Loucy (cell line): ENCODE measurements at regions not wholly inside any gene's neighbourhood (a gene's known extent, or its start where the extent isn't known, plus 50 kb on each side); places are given as distances from the start of the nearest gene placed in this dataset.

ENCODE experiments used
- H2AFZ ChIP-seq: fragments of 200-600 bp; sonication (generic); 2 replicates; pipeline ENCODE4 v1.6.0; 2016; ENCODE audit warnings: antibody characterized with exemption, mild to moderate bottlenecking, low read length, moderate library complexity
- H3F3A ChIP-seq: fragments of 200-600 bp; 2 replicates; pipeline ENCODE4 v1.6.0; 2016; ENCODE audit warnings: antibody characterized with exemption, low read depth, mild to moderate bottlenecking
- H3K27me3 ChIP-seq: fragments of 200-600 bp; sonication (generic); 2 replicates; pipeline ENCODE4 v1.6.1; 2014; ENCODE audit warnings: low read length, mild to moderate bottlenecking; ENCODE audit not compliant: insufficient read depth, poor library complexity, severe bottlenecking
- H3K36me3 ChIP-seq: fragments of 200-600 bp; sonication (generic); 2 replicates; pipeline ENCODE4 v1.6.1; 2016; ENCODE audit warnings: low read length; ENCODE audit not compliant: insufficient read depth
- H3K4me1 ChIP-seq: fragments of 200-600 bp; sonication (generic); 2 replicates; pipeline ENCODE4 v1.5.1; 2014; ENCODE audit warnings: low read length, mild to moderate bottlenecking; ENCODE audit not compliant: insufficient read depth, poor library complexity, severe bottlenecking
- H3K4me2 ChIP-seq: fragments of 200-600 bp; sonication (generic); 2 replicates; pipeline ENCODE4 v1.6.0; 2014; ENCODE audit warnings: antibody characterized with exemption, low read length, low read depth, mild to moderate bottlenecking; ENCODE audit not compliant: poor library complexity, severe bottlenecking
- H3K4me3 ChIP-seq: fragments of 200-600 bp; sonication (generic); 2 replicates; pipeline ENCODE4 v1.5.1; 2014; ENCODE audit warnings: low read length, mild to moderate bottlenecking, mixed read lengths; ENCODE audit not compliant: poor library complexity, severe bottlenecking
- H3K79me2 ChIP-seq: fragments of 200-600 bp; sonication (generic); 2 replicates; pipeline ENCODE4 v1.6.1; 2014; ENCODE audit warnings: low read length; ENCODE audit not compliant: insufficient read depth
- H3K9ac ChIP-seq: fragments of 200-600 bp; sonication (generic); 2 replicates; pipeline ENCODE4 v1.6.0; 2014; ENCODE audit warnings: mild to moderate bottlenecking, low read depth, low read length, moderate library complexity; ENCODE audit not compliant: poor library complexity, severe bottlenecking
- H3K9me2 ChIP-seq: fragments of 200-600 bp; sonication (generic); replicated peaks from 2 replicates; pipeline ENCODE4 v1.6.1; 2016; ENCODE audit warnings: low read depth, low read length, mixed read lengths
- H3K9me3 ChIP-seq: fragments of 200-600 bp; sonication (generic); 2 replicates; pipeline ENCODE4 v1.6.1; 2014; ENCODE audit warnings: mild to moderate bottlenecking, antibody characterized with exemption, low read length, low read depth; ENCODE audit not compliant: insufficient read depth
- H4K20me1 ChIP-seq: fragments of 200-600 bp; sonication (generic); 2 replicates; pipeline ENCODE4 v1.6.0; 2014; ENCODE audit warnings: antibody characterized with exemption, low read length, mild to moderate bottlenecking; ENCODE audit not compliant: insufficient read depth, poor library complexity, severe bottlenecking
- EZH2phosphoT487 ChIP-seq: fragments of 200-600 bp; IDR thresholded peaks from 2 replicates; pipeline ENCODE4 v1.6.1; 2018; ENCODE audit warnings: antibody characterized with exemption, mild to moderate bottlenecking, moderate library complexity, borderline replicate concordance
- TF ChIP-seq, protein P1 (sequence below): fragments of 200-600 bp; sonication (generic); conservative IDR thresholded peaks from 2 replicates; pipeline ENCODE4 v1.5.1; 2014; ENCODE audit warnings: mild to moderate bottlenecking, antibody characterized with exemption, low read length

- no peaks in the 10 kb centered on the region for H3K9me2 ChIP-seq
- H2AFZ ChIP-seq = no peak overlapping the region
- H3K27me3 ChIP-seq = no peaks in the 10 kb centered on the region
- H3K4me1 ChIP-seq = no peaks in the 10 kb centered on the region
- H3K4me3 ChIP-seq = no peak overlapping the region
- no peaks in the 10 kb centered on the region for H3F3A ChIP-seq
- H3K36me3 ChIP-seq = no peaks in the 10 kb centered on the region
- no peaks in the 10 kb centered on the region for H3K79me2 ChIP-seq
- no peak for TF ChIP-seq EZH2phosphoT487
- TF ChIP-seq, protein P1, sequence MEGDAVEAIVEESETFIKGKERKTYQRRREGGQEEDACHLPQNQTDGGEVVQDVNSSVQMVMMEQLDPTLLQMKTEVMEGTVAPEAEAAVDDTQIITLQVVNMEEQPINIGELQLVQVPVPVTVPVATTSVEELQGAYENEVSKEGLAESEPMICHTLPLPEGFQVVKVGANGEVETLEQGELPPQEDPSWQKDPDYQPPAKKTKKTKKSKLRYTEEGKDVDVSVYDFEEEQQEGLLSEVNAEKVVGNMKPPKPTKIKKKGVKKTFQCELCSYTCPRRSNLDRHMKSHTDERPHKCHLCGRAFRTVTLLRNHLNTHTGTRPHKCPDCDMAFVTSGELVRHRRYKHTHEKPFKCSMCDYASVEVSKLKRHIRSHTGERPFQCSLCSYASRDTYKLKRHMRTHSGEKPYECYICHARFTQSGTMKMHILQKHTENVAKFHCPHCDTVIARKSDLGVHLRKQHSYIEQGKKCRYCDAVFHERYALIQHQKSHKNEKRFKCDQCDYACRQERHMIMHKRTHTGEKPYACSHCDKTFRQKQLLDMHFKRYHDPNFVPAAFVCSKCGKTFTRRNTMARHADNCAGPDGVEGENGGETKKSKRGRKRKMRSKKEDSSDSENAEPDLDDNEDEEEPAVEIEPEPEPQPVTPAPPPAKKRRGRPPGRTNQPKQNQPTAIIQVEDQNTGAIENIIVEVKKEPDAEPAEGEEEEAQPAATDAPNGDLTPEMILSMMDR = no peak
- no peak overlapping the region for H3K4me2 ChIP-seq
- no peak overlapping the region for H3K9ac ChIP-seq
- H4K20me1 ChIP-seq = no peaks in the 10 kb centered on the region
- no peaks in the 10 kb centered on the region for H3K9me3 ChIP-seq
Measured at GRCh38 chr3:140761076-140761639, 83.3 kb downstream of the TRIM42 start.

- Histone ChIP-seq H3K4me3 (no peak overlapping the region), H4K20me1 (no peaks in the 10 kb centered on the region), H3K9me3 (no peaks in the 10 kb centered on the region), H3K9me2 (no peaks in the 10 kb centered on the region), H3K79me2 (no peaks in the 10 kb centered on the region), H3K9ac (no peak overlapping the region), H2AFZ (no peak overlapping the region), H3K4me1 (no peaks in the 10 kb centered on the region), H3K4me2 (no peak overlapping the region), H3F3A (no peaks in the 10 kb centered on the region), H3K27me3 (no peaks in the 10 kb centered on the region), H3K36me3 (no peaks in the 10 kb centered on the region)
- TF ChIP-seq EZH2phosphoT487 = no peak
- TF ChIP-seq, protein P1 = no peak
Measured at GRCh38 chr3:140762746-140763145, 84.9 kb downstream of the TRIM42 start.

GRCh38 chr3:140763532-140763931 is 85.7 kb downstream of the TRIM42 start:
- no peak for TF ChIP-seq EZH2phosphoT487
- no peak overlapping the region for H3K4me3 ChIP-seq
- no peaks in the 10 kb centered on the region for H3K4me1 ChIP-seq

DNA sequence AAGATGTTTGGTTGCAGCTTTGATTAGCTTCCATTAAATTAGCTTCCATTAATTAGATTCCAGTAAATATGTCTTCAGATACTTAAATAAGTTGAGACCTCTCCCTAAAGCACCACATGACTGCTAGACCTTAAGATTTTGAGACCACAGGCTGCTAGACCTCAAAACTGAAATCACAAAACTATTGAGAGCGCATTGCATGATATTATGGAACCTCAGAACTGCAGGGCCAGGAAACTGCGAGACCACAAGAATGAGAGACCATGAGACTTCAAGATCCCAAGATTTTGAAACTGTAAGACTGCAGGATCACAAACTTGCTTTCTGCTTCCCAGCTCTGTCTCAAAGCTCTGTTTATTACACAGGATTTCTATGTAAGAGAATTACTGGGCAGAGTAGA is 87.4 kb downstream of the TRIM42 start:
- no peaks in the 10 kb centered on the region for H3F3A ChIP-seq
- H3K4me2 ChIP-seq = no peak overlapping the region
- H2AFZ ChIP-seq = no peak overlapping the region
- H3K4me1 ChIP-seq = no peaks in the 10 kb centered on the region
- no peak overlapping the region for H3K4me3 ChIP-seq
- TF ChIP-seq, protein P1 = no peak
- no peaks in the 10 kb centered on the region for H3K79me2 ChIP-seq
- no peak overlapping the region for H3K9ac ChIP-seq
- no peaks in the 10 kb centered on the region for H3K9me2 ChIP-seq
- H3K36me3 ChIP-seq = no peaks in the 10 kb centered on the region
- H3K9me3 ChIP-seq = no peaks in the 10 kb centered on the region
- H3K27me3 ChIP-seq = no peaks in the 10 kb centered on the region
- no peaks in the 10 kb centered on the region for H4K20me1 ChIP-seq

More at GRCh38 chr3:140763532-140763931, 85.7 kb downstream of the TRIM42 start:
- Histone ChIP-seq H3K79me2 (no peaks in the 10 kb centered on the region), H3K9me3 (no peaks in the 10 kb centered on the region), H3K9ac (no peak overlapping the region), H4K20me1 (no peaks in the 10 kb centered on the region), H3K27me3 (no peaks in the 10 kb centered on the region), H3F3A (no peaks in the 10 kb centered on the region), H3K9me2 (no peaks in the 10 kb centered on the region), H3K36me3 (no peaks in the 10 kb centered on the region), H3K4me2 (no peak overlapping the region), H2AFZ (no peak overlapping the region)
